B cell (primary cell): ENCODE measurements at regions not wholly inside any gene's neighbourhood (a gene's known extent, or its start where the extent isn't known, plus 50 kb on each side); places are given as distances from the start of the nearest gene placed in this dataset.

Experiments
- ATAC-seq: fragments of 200-7000 bp; cut with Tn5 transposase; one replicate; pipeline ENCODE4 v1.10.0; 2021; ENCODE audit warnings: low read depth, mild to moderate bottlenecking, moderate number of reproducible peaks, moderate library complexity
- CTCF ChIA-PET: fragments of 350-600 bp; sonication (Branson Sonifier 250); formaldehyde crosslinking; loops from one replicate; lab custom pipeline; 2021; ENCODE audit warnings: antibody characterized with exemption, inconsistent platforms; lab: Charles Lee
- POLR2A ChIA-PET: fragments of 350-600 bp; sonication (Branson Sonifier 250); formaldehyde crosslinking; loops from one replicate; lab custom pipeline; 2021; ENCODE audit warnings: antibody characterized with exemption; lab: Charles Lee
- DNase-seq: peaks from one replicate; pipeline ENCODE4 v3.0.0; 2013
- H2AFZ ChIP-seq: 2 replicates; pipeline ENCODE4 v1.6.1; 2012; ENCODE audit warnings: mild to moderate bottlenecking, low read depth, low read length; ENCODE audit not compliant: insufficient read depth, poor library complexity, severe bottlenecking
- H3K27ac ChIP-seq, 2 donors: 1 replicate in 1 of 2; 2 replicates in 1 of 2; pipeline ENCODE4 v1.5.1; 2012 to 2013; ENCODE audit warnings: low read length in 2 of 2, mild to moderate bottlenecking in 2 of 2, moderate library complexity in 1 of 2
- H3K27me3 ChIP-seq, 4 experiments: fragments of 200-600 bp in 1 of 4; sonication (generic) in 1 of 4; replicated peaks in 1 of 4; 1 replicate in 2 of 4; 2 replicates in 2 of 4; pipeline versions ENCODE4 v1.6.1 to v1.7.0; 2013 to 2016; ENCODE audit warnings: low read length in 3 of 4, mild to moderate bottlenecking in 2 of 4, mixed read lengths in 1 of 4, moderate library complexity in 1 of 4; ENCODE audit not compliant: insufficient read depth in 4 of 4, control insufficient read depth in 3 of 4; ENCODE audit errors: control extremely low read depth in 1 of 4
- H3K36me3 ChIP-seq, 2 experiments: replicated peaks in 1 of 2; 1 replicate in 1 of 2; 2 replicates in 1 of 2; pipeline versions ENCODE4 v1.6.1 to v1.7.1; 2013; ENCODE audit warnings: low read length in 1 of 2; ENCODE audit not compliant: insufficient read depth in 2 of 2, control insufficient read depth in 1 of 2; ENCODE audit errors: control extremely low read depth in 1 of 2, extremely low read depth in 1 of 2
- H3K4me1 ChIP-seq, 2 donors: fragments of 200-600 bp in 1 of 2; sonication (generic) in 1 of 2; 1 replicate in 1 of 2; 2 replicates in 1 of 2; pipeline versions ENCODE4 v1.5.1 to v1.6.1; 2013 to 2017; ENCODE audit warnings: low read length in 2 of 2; ENCODE audit not compliant: control insufficient read depth in 2 of 2, insufficient read depth in 2 of 2
- H3K4me2 ChIP-seq: replicated peaks from 2 replicates; pipeline ENCODE3; 2012; ENCODE audit warnings: mild to moderate bottlenecking, low read depth, low read length; ENCODE audit not compliant: poor library complexity, severe bottlenecking
- H3K4me3 ChIP-seq, 5 experiments: fragments of 200-600 bp in 1 of 5; sonication (generic) in 1 of 5; 1 replicate in 3 of 5; 2 replicates in 2 of 5; pipeline versions ENCODE4 v1.5.1 to v1.7.0; 2011 to 2016; ENCODE audit warnings: low read length in 4 of 5, mild to moderate bottlenecking in 4 of 5, low read depth in 2 of 5, control low read depth in 1 of 5, moderate library complexity in 1 of 5; ENCODE audit not compliant: insufficient read depth in 1 of 5; ENCODE audit errors: control extremely low read depth in 1 of 5, extremely low read depth in 1 of 5
- H3K79me2 ChIP-seq: fragments of 200-600 bp; sonication (generic); one replicate; pipeline ENCODE4 v1.6.0; 2016; ENCODE audit warnings: low read length; ENCODE audit not compliant: control insufficient read depth, insufficient read depth
- H3K9ac ChIP-seq: fragments of 200-600 bp; sonication (generic); 2 replicates; pipeline ENCODE4 v1.6.1; 2017; ENCODE audit warnings: mild to moderate bottlenecking, low read length, moderate library complexity
- H3K9me3 ChIP-seq, 3 donors: one replicate each; pipeline versions ENCODE4 v1.6.1 to v1.7.1; 2013; ENCODE audit warnings: low read length in 2 of 3; ENCODE audit not compliant: control insufficient read depth in 2 of 3, insufficient read depth in 1 of 3; ENCODE audit errors: control extremely low read depth in 1 of 3
- H4K20me1 ChIP-seq: 2 replicates; pipeline ENCODE4 v1.6.0; 2012; ENCODE audit warnings: mild to moderate bottlenecking, low read length; ENCODE audit not compliant: insufficient read depth, control insufficient read depth, poor library complexity, severe bottlenecking
- H3K27ac Mint-ChIP-seq: one replicate; pipeline ENCODE4 v1.8.0; 2021; ENCODE audit warnings: mixed read lengths
- H3K27me3 Mint-ChIP-seq: one replicate; pipeline ENCODE4 v1.8.0; 2021; ENCODE audit warnings: mixed read lengths
- H3K4me1 Mint-ChIP-seq: one replicate; pipeline ENCODE4 v1.8.0; 2021; ENCODE audit warnings: mixed read lengths
- H3K4me3 Mint-ChIP-seq: one replicate; pipeline ENCODE4 v1.8.0; 2021; ENCODE audit warnings: mixed read lengths
- H3K9me3 Mint-ChIP-seq: one replicate; pipeline ENCODE4 v1.8.0; 2022; ENCODE audit warnings: mixed read lengths; ENCODE audit not compliant: insufficient read depth
- EZH2 ChIP-seq: IDR thresholded peaks from 2 replicates; pipeline ENCODE4 v1.6.1; 2012; ENCODE audit warnings: borderline replicate concordance, low read depth, mild to moderate bottlenecking, moderate library complexity, low read length; ENCODE audit not compliant: insufficient read depth, poor library complexity, severe bottlenecking
- WGBS: methylation state at CpG from one replicate; pipeline ENCODE4 v1.1.5; 2013; ENCODE audit warnings: missing lambda C conversion rate; ENCODE audit not compliant: insufficient coverage; 5-methylcytosine and 5-hydroxymethylcytosine counted together
- intact Hi-C: fragments of 100-400 bp; cut with micrococcal nuclease; formaldehyde crosslinking; loops from one replicate; pipeline ENCODE4 v1.10.0; 2022
- TF ChIP-seq, protein P1 (sequence below): fragments of 200-600 bp; IDR thresholded peaks from one replicate; pipeline ENCODE4 v1.8.0; 2022; ENCODE audit warnings: antibody characterized with exemption, mild to moderate bottlenecking

- Histone ChIP-seq H4K20me1 (no peaks in the 10 kb centered on the region), H3K36me3 (no peaks in the 10 kb centered on the region), H3K79me2 (no peaks in the 10 kb centered on the region), H2AFZ (no peak overlapping the region), H3K27ac (no peak overlapping the region), H3K27me3 (no peaks in the 10 kb centered on the region), H3K9me3 (no peaks in the 10 kb centered on the region), H3K4me1 (no peaks in the 10 kb centered on the region), H3K9ac (no peak overlapping the region), H3K4me2 (no peak overlapping the region), H3K4me3 (no peak overlapping the region)
- ChIA-PET CTCF (no interaction called here), POLR2A (no interaction called here)
- TF ChIP-seq, protein P1, sequence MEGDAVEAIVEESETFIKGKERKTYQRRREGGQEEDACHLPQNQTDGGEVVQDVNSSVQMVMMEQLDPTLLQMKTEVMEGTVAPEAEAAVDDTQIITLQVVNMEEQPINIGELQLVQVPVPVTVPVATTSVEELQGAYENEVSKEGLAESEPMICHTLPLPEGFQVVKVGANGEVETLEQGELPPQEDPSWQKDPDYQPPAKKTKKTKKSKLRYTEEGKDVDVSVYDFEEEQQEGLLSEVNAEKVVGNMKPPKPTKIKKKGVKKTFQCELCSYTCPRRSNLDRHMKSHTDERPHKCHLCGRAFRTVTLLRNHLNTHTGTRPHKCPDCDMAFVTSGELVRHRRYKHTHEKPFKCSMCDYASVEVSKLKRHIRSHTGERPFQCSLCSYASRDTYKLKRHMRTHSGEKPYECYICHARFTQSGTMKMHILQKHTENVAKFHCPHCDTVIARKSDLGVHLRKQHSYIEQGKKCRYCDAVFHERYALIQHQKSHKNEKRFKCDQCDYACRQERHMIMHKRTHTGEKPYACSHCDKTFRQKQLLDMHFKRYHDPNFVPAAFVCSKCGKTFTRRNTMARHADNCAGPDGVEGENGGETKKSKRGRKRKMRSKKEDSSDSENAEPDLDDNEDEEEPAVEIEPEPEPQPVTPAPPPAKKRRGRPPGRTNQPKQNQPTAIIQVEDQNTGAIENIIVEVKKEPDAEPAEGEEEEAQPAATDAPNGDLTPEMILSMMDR: no peak
- no peak for TF ChIP-seq EZH2
- peaks cover 5% of the 10 kb centered on the region for H3K9me3 Mint-ChIP-seq
- H3K27ac Mint-ChIP-seq: no peak overlapping the region
- intact Hi-C loops: no loop called here
- no peak for DNase-seq
- WGBS: no CpG with 5 or more reads among the region's 1 CpG
- H3K27me3 Mint-ChIP-seq: no peaks in the 10 kb centered on the region
- H3K4me3 Mint-ChIP-seq: no peak overlapping the region
- ATAC-seq: no peak
- H3K4me1 Mint-ChIP-seq: no peaks in the 10 kb centered on the region
Measured at GRCh38 chr3:174532216-174532615, 326.9 kb upstream of the NAALADL2 start.

- ChIA-PET POLR2A (no interaction called here), CTCF (no interaction called here)
- no peaks in the 10 kb centered on the region for H3K4me1 ChIP-seq
- H3K27ac ChIP-seq: no peak overlapping the region
- no peak for TF ChIP-seq EZH2
- TF ChIP-seq, protein P1: no peak
- no peaks in the 10 kb centered on the region for H3K9me3 ChIP-seq
- DNase-seq (no peak), ATAC-seq (no peak)
- H4K20me1 ChIP-seq: no peaks in the 10 kb centered on the region
- Mint-ChIP-seq H3K27ac (no peak overlapping the region), H3K9me3 (peaks cover 5% of the 10 kb centered on the region), H3K4me1 (no peaks in the 10 kb centered on the region), H3K4me3 (no peak overlapping the region), H3K27me3 (no peaks in the 10 kb centered on the region)
- no peak overlapping the region for H2AFZ ChIP-seq
- no peaks in the 10 kb centered on the region for H3K36me3 ChIP-seq
- no peaks in the 10 kb centered on the region for H3K79me2 ChIP-seq
- no CpG with 5 or more reads among the region's 2 CpGs for WGBS
- no peak overlapping the region for H3K9ac ChIP-seq
- H3K27me3 ChIP-seq: no peaks in the 10 kb centered on the region
- no peak overlapping the region for H3K4me2 ChIP-seq
- intact Hi-C loops: no loop called here
- H3K4me3 ChIP-seq: no peak overlapping the region
Measured at GRCh38 chr3:174532776-174533175, 326.4 kb upstream of the NAALADL2 start.
